Brain pericyte (primary cell): ENCODE measurements at regions not wholly inside any gene's neighbourhood (a gene's known extent, or its start where the extent isn't known, plus 50 kb on each side); places are given as distances from the start of the nearest gene placed in this dataset.
"Not testable (repeated sequence)": the region's sequence is repeated elsewhere in the genome, so short reads cannot be mapped to it uniquely, and the experiment has no call there.

Experiments
- DNase-seq: peaks from one replicate; pipeline ENCODE4 v3.0.0-alpha.2; 2012; ENCODE audit warnings: low read depth, low spot score

DNA sequence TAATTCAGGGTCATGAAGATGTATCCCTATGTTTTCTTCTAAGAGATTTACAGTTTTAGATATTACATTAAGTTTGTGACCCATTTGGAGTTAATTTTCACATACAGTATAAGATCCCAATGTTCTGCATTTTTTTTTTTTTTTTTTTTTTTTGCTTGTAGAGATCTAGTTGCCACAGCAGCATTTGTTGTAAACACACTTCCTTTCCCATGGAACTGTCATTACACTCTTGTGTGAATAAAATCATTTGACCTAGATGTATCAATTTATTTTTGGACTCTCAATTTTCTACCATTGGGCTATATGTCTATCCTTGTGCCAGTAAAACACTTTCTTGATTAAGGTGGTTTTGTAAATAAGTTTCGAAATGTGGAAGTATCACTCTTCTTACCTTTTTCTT lies 1107.2 kb downstream of the TECRL start:
- DNase-seq: no peak

DNA sequence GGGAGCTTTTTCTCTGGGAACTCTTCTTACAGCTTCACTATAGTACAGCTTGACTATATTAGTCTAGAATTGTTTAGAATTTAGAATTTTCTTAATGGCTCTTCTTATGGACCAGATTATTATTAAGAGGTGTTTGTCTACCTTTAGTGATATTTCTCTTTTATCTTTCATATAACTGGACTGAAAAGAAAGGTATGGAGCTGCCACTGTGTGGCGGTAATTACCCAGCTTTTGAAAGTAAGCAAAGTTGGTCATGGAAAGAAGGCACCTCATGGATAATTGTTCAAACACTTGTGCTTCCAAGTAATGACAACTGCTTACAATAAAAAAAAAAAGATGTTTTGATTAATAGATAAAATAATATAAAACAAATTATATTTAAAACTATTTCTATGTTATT lies 1112.5 kb downstream of the TECRL start:
- DNase-seq: no peak

DNA sequence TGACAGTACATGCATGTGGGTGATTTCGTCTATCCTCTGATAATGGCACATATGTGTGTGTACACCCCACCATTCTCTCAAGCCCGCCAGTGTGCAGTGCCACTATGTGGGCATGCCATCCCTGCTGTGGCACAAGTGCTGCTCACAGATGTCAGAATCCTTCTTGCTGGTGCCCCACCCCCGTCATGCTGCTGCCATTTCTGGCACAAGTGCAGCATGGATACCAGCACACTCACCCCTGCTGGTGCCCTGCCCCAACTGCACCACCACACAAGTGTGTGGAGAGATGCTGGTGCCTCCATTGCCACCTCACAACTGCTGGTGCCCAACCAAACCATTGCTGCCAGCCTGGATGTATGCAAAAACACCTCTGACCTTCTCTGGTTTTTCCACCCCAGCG lies 1133.8 kb downstream of the TECRL start:
- no peak for DNase-seq

DNA sequence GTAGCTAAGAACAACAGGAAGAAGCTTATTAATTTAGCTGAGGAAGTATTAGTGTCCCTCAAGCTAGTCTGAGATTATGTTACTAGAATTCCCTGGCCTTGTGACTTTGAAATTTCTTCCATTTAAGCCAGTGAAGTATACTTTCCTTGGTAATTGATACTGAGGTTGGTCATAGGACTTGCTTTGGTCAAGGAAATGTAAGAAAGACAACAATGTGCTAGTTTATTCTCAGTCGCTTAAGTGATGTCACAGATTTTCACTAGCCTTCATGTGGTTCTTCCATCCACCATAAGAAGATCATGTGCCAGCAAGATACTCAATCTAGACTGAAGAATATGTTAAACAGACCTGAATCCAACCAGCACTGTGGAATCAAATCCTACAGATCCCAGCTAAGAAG lies 1140.1 kb downstream of the TECRL start:
- no peak for DNase-seq

DNA sequence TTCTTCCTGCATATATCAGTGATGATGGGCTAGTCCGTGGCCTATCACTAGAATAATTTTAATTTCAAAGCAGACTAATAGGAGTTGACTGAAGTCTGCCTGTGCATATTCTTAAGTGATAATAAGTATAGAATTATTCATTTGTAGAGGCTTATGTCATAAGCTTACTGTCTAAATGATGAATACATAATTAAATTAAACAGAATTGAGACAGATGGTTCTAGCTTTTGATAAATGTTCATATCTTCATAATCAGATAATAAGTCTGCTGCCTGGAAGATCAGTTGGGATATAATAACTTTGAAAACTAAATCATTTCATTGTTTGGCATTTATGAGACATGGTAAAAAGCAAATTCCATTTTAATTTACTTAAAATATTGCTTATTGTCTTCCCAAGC lies 1175.6 kb downstream of the TECRL start:
- DNase-seq: no peak

DNA sequence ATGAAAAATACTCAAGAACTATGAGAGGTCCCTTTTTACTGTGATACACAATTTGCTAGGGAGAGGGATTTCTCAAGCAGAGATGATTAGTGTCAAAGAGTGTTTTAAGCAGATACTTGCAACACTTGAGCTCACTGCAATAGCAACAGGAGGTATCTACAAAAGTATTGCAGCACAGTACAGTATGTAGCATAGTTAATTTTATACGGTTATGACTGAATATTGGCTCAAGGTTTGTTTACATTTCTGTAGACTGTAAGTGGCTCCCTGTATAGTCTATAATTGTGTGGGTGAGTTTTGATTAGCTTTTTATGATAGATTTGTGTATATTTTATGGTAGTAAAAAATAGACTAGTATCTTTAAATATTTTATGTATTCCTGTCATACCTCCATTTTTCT lies 1177.2 kb downstream of the TECRL start:
- DNase-seq: no peak

DNA sequence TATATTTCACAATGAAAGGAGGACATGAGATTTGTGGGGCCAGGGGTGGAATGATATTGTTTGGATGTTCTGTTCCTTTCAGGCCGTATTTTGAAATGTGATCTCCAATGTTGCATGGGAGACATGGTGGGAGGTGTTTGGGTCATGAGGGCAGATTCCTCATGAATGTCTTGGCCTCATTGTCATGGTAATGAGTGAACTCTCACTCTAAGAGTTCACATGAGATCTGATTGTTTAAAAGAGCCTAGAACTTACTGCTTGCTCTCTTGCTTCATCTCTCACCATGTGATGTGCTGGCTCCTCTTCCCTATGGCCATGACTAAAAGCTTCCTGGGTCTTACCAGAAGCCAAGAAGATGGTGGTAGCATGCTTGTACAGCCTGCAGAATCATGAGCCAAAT lies 1183.0 kb downstream of the TECRL start:
- no peak for DNase-seq

DNA sequence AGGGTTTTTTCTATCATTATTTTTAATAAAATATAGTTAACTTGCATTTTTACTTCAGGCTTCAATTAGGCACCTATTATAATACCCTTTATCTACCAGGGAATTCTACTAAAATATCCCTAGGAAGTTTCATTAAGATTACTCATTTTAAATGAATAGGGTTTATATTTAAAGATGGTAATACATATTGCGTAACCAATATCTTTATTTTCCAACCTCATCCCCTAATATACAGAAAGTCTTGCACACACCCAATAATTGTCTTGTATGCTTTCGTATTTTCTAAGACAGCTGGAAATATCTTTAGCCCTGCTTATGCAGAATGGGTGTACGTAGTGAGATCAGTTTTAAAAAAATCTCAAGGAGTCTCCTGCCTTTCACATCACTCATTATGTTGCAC lies 1186.8 kb downstream of the TECRL start:
- DNase-seq: no peak

DNA sequence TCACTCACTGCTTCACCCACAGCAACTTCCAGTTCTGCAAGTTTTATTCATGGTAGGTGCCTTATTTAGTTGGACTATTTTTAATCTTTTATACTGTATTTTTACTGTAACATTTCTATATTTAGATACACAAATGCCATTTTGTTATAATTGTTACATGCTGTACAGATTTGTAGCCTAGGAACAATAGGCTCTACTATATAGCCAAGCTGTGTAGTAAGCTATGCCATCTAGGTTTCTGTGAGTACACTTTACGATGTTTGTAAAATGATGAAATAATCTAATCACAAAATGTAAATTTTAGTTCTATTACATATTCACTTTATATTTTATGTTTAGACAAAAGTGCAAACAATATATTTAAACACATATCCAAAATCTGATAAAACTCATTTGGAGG lies 1187.8 kb downstream of the TECRL start:
- DNase-seq: no peak

DNA sequence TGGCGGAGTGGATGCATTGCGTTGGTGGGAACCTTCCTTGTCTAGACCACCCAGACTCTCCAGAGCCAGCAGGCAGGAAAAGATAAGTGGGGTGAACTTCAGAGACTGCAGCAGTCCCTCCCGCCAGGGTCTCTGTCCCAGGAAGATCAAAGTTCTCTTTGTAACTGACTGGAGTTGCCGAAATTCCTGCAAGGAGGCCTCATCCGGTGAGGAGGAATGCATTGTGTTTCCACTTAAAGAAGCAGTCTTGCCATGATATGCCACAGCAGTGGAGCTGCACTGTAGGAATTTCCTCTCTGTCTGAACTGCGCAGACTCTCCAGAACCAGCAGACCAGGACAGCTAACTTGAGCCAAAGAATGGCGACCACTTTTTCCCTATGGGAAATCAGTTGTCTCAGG lies 1190.4 kb downstream of the TECRL start:
- no peak for DNase-seq

DNA sequence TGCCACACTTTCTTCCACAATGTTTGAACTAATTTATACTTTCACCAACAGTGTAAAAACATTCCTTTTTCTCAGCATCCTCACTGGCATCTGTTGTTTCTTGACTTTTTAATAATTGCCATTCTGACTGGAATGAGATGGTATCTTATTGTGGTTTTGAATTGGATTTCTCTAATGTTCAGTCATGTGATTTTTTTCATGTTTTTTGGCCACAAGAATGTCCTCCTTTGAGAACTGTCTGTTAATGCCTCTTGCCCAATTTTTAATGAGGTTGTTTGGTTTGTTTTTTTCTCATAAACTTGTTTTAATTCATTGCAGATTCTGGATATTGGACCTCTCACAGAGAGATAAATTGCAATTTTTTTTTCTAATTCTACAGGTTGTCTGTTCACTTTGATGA lies 1195.2 kb downstream of the TECRL start:
- DNase-seq: no peak

DNA sequence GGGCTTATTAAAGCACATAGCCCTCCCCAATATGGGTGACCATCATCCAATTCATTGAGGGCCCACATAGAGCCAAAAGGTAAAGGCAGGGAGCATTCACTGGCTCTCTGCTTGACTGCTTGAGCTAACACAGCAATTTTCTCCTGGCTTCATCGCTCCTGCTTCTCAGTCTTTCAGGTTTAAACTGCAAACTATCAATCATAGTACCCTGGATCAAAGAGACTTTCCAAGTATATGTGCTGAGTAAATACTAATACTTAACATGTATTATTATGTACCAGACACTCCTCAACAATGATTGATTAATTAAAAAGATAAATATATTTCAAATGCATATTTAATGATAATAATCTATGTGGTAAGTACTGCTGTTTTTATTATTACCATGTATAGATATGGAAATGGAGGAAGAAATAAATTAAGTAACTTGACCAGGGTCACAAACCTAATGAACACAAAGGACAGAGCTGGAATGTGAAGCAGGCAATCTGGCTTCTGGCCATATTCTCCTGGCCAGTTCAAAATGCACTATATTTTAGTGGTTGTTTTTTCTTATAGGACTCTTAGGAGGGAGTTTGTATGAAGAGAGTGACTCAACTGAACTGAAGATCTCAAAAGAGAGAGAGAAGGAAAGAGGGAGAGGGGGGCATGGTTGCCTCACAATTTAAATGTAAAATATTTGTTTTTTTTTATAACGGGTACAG lies 1197.3 kb downstream of the TECRL start:
- DNase-seq: no peak

DNA sequence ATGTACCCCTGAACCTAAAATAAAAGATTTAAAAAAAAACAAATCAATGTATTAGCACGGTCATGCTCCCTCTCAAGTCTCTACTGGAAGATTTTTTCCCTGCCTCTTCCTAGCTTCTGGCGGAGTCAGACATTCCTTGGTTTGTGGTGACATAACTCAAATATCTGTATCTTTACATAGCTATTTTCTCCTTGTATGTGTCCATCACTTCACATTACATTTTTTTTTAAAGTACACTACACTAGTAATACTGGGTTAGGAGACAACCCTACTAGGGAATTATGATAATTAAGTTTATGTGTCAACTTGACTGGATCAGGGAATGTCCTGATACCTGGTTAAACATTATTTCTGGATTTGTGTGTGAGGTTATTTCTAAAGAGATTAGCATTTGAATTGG lies 1197.9 kb downstream of the TECRL start:
- DNase-seq: no peak

DNA sequence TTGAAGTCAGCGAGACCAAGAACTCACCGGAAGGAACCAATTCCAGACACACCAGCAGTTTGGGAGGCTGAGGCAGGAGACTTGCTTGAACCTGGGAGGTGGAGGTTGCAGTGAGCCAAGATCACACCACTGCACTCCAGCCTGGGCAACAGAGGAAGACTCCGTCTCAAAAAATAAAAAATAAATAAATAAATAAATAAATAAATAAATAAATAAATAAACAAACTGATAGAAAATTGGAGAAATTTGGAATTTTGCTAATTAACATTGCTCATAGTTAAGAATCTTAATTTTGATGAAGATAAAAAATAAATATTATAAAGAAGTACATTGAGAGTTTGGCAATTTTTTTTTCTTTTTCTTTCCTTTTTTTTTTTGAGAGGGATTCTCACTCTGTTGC lies 1216.2 kb downstream of the TECRL start:
- DNase-seq: not testable (repeated sequence)

DNA sequence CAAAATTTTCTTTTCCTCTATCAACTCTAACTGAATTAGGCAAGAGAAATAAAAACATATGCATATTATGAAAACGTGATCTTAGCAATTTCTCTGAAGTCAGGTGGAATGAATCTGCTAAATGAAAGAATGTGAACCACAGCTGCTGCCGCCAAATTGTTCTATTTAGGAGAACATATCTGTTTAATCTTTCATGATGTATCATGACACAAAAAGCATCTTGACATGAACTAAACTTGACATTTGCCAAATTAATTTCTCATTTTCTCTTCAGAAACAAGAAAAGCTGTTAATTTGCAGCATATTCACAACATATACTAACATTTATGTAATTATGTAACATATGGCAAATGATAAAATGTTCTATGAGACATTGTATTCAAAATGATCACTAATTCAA lies 1237.9 kb downstream of the TECRL start:
- no peak for DNase-seq

DNA sequence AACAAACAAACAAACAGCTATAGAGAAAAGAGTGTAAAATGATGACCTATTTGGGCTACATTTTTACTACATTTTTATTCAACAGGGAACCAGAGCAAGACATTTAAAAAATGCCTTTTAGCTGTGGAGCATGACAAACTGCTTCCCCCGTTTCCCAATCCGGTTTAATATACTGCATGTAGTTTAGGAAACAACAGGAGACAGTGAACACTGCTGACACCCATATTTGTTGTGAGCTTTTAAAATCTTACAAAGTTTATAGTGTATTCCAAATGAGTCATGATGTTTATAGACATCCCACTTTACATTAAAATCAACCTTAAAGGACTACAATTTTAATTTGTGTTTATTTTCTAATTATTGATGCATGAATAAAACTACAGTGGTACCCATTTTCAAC lies 1238.3 kb downstream of the TECRL start:
- DNase-seq: no peak

DNA sequence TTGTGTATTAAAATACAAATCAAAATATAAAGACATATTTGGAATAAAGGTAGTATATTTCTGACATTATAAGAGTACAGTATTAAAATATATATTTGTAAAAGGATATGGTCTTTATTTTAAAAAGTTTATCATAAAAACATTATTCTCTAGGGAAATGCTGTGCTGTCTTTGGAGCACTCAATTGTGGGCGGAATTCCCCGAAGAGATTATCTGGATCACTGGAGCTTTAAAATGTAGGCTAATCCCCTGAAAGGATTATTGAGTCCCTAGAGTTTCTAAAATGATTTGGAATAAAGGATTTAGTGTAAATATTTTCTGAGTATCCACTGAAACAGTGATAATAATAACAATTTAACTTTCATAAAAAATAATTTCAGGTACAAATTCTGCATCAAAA lies 1239.4 kb downstream of the TECRL start:
- no peak for DNase-seq

DNA sequence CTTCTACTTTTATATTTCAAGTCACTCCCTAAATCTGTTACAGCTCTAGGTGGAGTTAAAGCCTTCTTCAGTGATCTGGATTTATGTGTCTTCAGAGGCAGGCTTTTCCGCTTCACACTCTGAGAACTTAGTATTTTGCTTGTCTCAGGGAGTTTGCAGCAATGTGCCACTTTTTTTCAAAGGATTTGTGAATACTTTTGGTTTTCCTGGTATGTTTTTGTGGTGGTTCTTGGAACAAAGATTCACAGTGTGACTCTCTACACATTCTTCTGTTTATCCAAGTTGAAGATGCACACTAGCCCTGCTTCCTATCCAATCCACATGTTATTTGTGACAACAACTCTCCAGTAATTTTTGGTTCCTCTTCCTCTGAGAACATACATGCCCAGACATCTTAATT lies 1253.7 kb downstream of the TECRL start:
- no peak for DNase-seq

DNA sequence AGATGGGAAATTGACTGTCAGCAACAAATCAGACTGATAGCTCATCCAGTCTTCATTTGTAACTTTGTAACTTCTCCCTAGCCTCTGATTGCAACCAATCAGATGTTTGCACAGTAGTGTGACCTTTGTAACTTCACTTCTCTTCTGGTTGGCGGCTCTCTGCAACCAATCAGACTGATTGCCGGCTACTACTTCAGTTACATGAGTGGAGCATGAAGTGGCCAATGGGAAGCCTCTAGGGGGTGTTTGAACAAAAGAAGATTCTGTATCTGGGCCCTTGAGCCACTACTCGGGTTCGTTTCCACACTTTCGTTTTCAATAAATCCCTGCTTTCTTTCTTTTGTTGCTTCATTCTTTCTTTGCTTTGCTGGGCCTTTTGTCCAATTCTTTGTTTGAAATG lies 1285.8 kb downstream of the TECRL start:
- no peak for DNase-seq

DNA sequence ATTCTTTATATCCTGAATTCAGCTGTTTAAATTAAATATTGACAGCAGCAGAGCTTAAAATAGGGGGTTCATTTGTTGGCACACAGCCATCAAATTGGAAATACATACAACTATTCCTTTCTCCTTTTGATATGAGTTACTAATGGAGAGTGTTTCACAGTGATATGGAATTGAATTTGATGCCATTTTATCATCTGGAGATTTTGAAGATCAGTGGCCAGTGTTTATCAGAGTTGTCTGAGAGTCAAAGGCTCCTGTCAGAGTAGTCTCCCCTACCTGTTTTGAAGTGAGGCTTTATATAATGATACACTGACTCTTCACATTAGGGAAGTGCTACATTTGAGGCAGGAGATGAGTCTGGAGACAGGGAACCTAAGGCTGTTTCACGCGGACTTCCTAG lies 1286.3 kb downstream of the TECRL start:
- no peak for DNase-seq

DNA sequence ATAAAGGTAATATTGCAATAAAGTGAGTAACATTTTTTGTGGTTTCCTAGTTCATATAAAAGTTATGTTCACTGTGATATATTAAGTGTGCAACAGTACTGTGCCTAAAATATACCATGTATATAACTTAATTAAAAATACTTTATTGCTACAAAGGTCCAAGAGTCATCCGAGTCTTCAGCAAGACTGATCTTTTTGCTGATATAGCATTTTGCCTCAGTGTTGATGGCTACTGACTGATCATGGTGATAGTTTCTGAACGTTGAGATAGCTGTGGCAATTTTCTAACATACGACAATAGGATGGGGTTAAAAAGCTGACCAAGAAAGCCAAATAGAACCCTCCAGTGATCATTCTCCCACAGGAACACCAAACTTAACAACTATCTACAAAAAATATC lies 1302.7 kb downstream of the TECRL start:
- DNase-seq: no peak

DNA sequence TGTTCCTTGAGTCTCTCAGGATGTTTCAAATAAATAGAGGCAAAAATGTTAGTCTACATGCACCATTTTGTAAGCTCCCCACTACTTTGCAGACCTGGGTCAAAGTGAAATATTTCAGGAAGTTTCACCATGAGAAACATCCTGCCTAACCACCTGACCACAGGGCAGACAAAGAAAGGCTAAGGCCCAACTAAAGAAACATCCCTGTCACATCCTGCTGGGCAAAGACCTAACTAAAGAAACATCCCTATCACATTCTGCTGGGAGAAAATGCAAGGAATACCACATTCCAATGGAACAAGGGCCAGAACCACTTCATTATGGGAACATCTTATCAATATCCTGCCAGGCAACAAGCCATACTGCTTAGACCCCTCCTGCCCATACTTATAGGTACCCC lies 1303.4 kb downstream of the TECRL start:
- no peak for DNase-seq

DNA sequence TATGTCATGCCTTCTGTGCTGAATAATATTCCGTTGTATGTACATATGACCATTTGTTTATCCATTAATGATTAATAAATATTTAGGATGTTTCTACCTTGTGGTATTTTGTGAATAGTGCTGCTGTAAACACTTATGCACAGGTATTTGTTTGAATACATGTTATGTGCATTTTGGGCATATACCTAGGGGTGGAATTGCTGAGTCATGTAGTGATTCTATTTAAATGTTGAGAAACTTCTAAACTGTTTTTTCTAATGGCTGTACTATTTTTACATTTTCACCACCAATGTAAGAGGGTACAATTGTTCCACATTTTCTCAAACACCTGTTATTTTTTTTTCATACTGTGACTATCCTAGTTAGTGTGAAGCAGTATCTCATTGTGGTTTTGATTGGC lies 1318.6 kb downstream of the TECRL start:
- DNase-seq: no peak

DNA sequence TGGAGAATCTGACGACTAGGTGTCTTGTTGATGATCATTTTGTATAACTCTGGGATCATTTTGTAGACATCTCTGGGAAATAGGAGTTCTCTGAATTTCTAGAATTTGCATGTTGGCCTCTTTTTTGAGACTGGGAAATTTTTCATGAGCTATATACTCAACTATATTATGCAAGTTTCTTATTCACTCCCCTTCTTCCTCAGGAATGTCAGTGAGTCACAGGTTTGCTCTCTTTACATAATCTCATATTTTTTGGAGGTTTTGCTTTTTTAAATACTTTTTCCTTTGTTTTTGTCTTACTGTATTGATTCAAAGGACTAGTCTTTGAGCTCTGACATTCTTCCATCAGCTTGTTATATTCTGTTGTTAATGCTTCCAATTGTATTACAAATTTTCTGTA lies 1324.2 kb downstream of the TECRL start:
- no peak for DNase-seq
